ENCODE measurements at regions not wholly inside any gene's neighbourhood (a gene's known extent, or its start where the extent isn't known, plus 50 kb on each side); places are given as distances from the start of the nearest gene placed in this dataset.
"Not testable (repeated sequence)": the region's sequence is repeated elsewhere in the genome, so short reads cannot be mapped to it uniquely, and the experiment has no call there.

GRCh38 chr3:175951047-175951694 is 1092.0 kb downstream of the NAALADL2 start:
- TF ChIP-seq POLR2AphosphoS5 (IDR thresholded peaks at IDR 0.05): no peak
- no peak for TF ChIP-seq EP300 (IDR thresholded peaks at IDR 0.05)
- no peak for TF ChIP-seq POLR2A (IDR thresholded peaks at IDR 0.05)
- TF ChIP-seq CTCF (IDR thresholded peaks at IDR 0.05): no peak
- no peak overlapping the region for H3K27ac ChIP-seq
- ATAC-seq: no peak
- H3K9me3 ChIP-seq: no peaks in the 10 kb centered on the region
- no peak overlapping the region for H3K4me3 ChIP-seq
- no peaks in the 10 kb centered on the region for H3K4me1 ChIP-seq
- H3K36me3 ChIP-seq: no peaks in the 10 kb centered on the region
- no peaks in the 10 kb centered on the region for H3K27me3 ChIP-seq
- WGBS, 2 donors (ENCODE audit: low coverage in 1 of 2): 42 to 48% methylated on average over 3 of the region's 4 CpGs

- no peaks in the 10 kb centered on the region for H3K4me1 ChIP-seq
- no peaks in the 10 kb centered on the region for H3K36me3 ChIP-seq
- no peaks in the 10 kb centered on the region for H3K27me3 ChIP-seq
- 85 to 88% methylated on average over 3 of the region's 3 CpGs for WGBS, 2 donors (ENCODE audit: low coverage in 1 of 2)
- H3K4me3 ChIP-seq: no peak overlapping the region
- TF ChIP-seq POLR2A (IDR thresholded peaks at IDR 0.05): no peak
- no peak for TF ChIP-seq EP300 (IDR thresholded peaks at IDR 0.05)
- TF ChIP-seq CTCF (IDR thresholded peaks at IDR 0.05): no peak
- TF ChIP-seq POLR2AphosphoS5 (IDR thresholded peaks at IDR 0.05): no peak
- H3K9me3 ChIP-seq: no peaks in the 10 kb centered on the region
- H3K27ac ChIP-seq: no peak overlapping the region
- ATAC-seq: no peak
These were observed 1088.9 kb downstream of the NAALADL2 start for GRCh38 chr3:175948041-175948440.

GRCh38 chr3:175941352-175941751 is 1082.2 kb downstream of the NAALADL2 start:
- Histone ChIP-seq H3K27me3 (no peaks in the 10 kb centered on the region), H3K36me3 (no peaks in the 10 kb centered on the region), H3K4me1 (no peaks in the 10 kb centered on the region), H3K9me3 (peaks cover 0 to 13% (median 0%) of the 10 kb centered on the region in 3 donors), H3K4me3 (no peak overlapping the region), H3K27ac (no peak overlapping the region)
- peak; percentile 55 for ATAC-seq
- TF ChIP-seq CTCF (IDR thresholded peaks at IDR 0.05): peak in 1 of 4 experiments; percentile 26
- no peak for TF ChIP-seq EP300 (IDR thresholded peaks at IDR 0.05)
- TF ChIP-seq POLR2AphosphoS5 (IDR thresholded peaks at IDR 0.05): no peak

GRCh38 chr3:175940881-175941280 is 1081.7 kb downstream of the NAALADL2 start:
- H3K4me1 ChIP-seq: no peaks in the 10 kb centered on the region
- 63 to 77% methylated on average over 1 to 4 of the region's 6 CpGs for WGBS, 2 donors (ENCODE audit: low coverage in 1 of 2)

GRCh38 chr3:175940243-175940642 is 1081.1 kb downstream of the NAALADL2 start:
- ATAC-seq: no peak

More at GRCh38 chr3:175940881-175941280, 1081.7 kb downstream of the NAALADL2 start:
- ATAC-seq: no peak
- no peaks in the 10 kb centered on the region for H3K27me3 ChIP-seq
- no peaks in the 10 kb centered on the region for H3K36me3 ChIP-seq
- H3K4me3 ChIP-seq: no peak overlapping the region
- H3K27ac ChIP-seq: no peak overlapping the region
- no peak for TF ChIP-seq POLR2A (IDR thresholded peaks at IDR 0.05)
- peaks cover 0 to 18% (median 0%) of the 10 kb centered on the region in 3 donors for H3K9me3 ChIP-seq

GRCh38 chr3:175937367-175937766 is 1078.2 kb downstream of the NAALADL2 start:
- not testable (repeated sequence) for H3K36me3 ChIP-seq, ATAC-seq, H3K4me3 ChIP-seq, H3K27me3 ChIP-seq, H3K4me1 ChIP-seq, H3K27ac ChIP-seq
- peaks cover 0 to 21% (median 0%) of the 10 kb centered on the region in 3 donors for H3K9me3 ChIP-seq
- no CpG with 5 or more reads among the region's 22 CpGs for WGBS, 2 donors (ENCODE audit: low coverage in 1 of 2)

More at GRCh38 chr3:175940243-175940642, 1081.1 kb downstream of the NAALADL2 start:
- TF ChIP-seq POLR2A (IDR thresholded peaks at IDR 0.05) (no peak), EP300 (IDR thresholded peaks at IDR 0.05) (no peak), CTCF (IDR thresholded peaks at IDR 0.05) (no peak), POLR2AphosphoS5 (IDR thresholded peaks at IDR 0.05) (no peak)
- H3K9me3 ChIP-seq: peaks cover 0 to 21% (median 0%) of the 10 kb centered on the region in 3 donors
- H3K36me3 ChIP-seq: no peaks in the 10 kb centered on the region
- 98 to 100% methylated on average over 2 to 5 of the region's 5 CpGs for WGBS, 2 donors (ENCODE audit: low coverage in 1 of 2)
- H3K27me3 ChIP-seq: no peaks in the 10 kb centered on the region
- H3K4me3 ChIP-seq: no peak overlapping the region
- H3K27ac ChIP-seq: no peak overlapping the region
- no peaks in the 10 kb centered on the region for H3K4me1 ChIP-seq

All from gastroesophageal sphincter (tissue), 4 donors.